SK-N-SH treated with all-trans-retinoic acid at 6 μM for 48 hours (cell line): ENCODE measurements at regions not wholly inside any gene's neighbourhood (a gene's known extent, or its start where the extent isn't known, plus 50 kb on each side); places are given as distances from the start of the nearest gene placed in this dataset.
"Not testable (repeated sequence)": the region's sequence is repeated elsewhere in the genome, so short reads cannot be mapped to it uniquely, and the experiment has no call there.

Experiments
- ATAC-seq: fragments of 200-7000 bp; cut with Tn5 transposase; 3 replicates; pipeline ENCODE4 v1.9.1; 2020; ENCODE audit warnings: mild to moderate bottlenecking, moderate library complexity
- ARNTL ChIP-seq: fragments of 450-650 bp; formaldehyde crosslinking; IDR thresholded peaks from 2 replicates; pipeline ENCODE4 v1.5.0; 2020; ENCODE audit warnings: low read depth, mild to moderate bottlenecking, moderate library complexity, borderline replicate concordance
- BACH2 ChIP-seq: fragments of 250-450 bp; sonication (Bioruptor Pico); IDR thresholded peaks from 2 replicates; pipeline ENCODE4 v1.9.0; 2021; ENCODE audit warnings: mild to moderate bottlenecking, borderline replicate concordance
- CSDC2 ChIP-seq: fragments of 250-450 bp; sonication (Bioruptor Pico); IDR thresholded peaks from 2 replicates; pipeline ENCODE4 v1.5.0; 2020; ENCODE audit warnings: mild to moderate bottlenecking, moderate library complexity
- CSRNP3 ChIP-seq: fragments of 250-450 bp; sonication (Bioruptor Pico); IDR thresholded peaks from 2 replicates; pipeline ENCODE4 v1.5.1; 2021; ENCODE audit warnings: mild to moderate bottlenecking, moderate library complexity
- GLIS3 ChIP-seq: fragments of 250-450 bp; sonication (Bioruptor Pico); IDR thresholded peaks from 2 replicates; pipeline ENCODE4 v1.5.0; 2020; ENCODE audit warnings: mild to moderate bottlenecking, moderate library complexity
- ISL1 ChIP-seq: fragments of 250-450 bp; sonication (Bioruptor Pico); IDR thresholded peaks from 2 replicates; pipeline ENCODE4 v2.1.2; 2022; ENCODE audit warnings: mild to moderate bottlenecking, moderate library complexity
- OSR1 ChIP-seq: fragments of 250-450 bp; sonication (Bioruptor Pico); IDR thresholded peaks from 2 replicates; pipeline ENCODE4 v1.8.0; 2022; ENCODE audit warnings: moderate library complexity, mild to moderate bottlenecking, inconsistent platforms
- POU6F1 ChIP-seq: fragments of 250-450 bp; sonication (Bioruptor Pico); IDR thresholded peaks from 2 replicates; pipeline ENCODE4 v1.8.0; 2021; ENCODE audit warnings: low read depth, mild to moderate bottlenecking, moderate library complexity, borderline replicate concordance
- PPARA ChIP-seq: fragments of 250-450 bp; sonication (Bioruptor Pico); IDR thresholded peaks from 2 replicates; pipeline ENCODE4 v1.5.0; 2020; ENCODE audit warnings: mild to moderate bottlenecking, borderline replicate concordance
- RARB ChIP-seq: fragments of 250-450 bp; sonication (Bioruptor Pico); IDR thresholded peaks from 2 replicates; pipeline ENCODE4 v1.8.0; 2021; ENCODE audit warnings: mild to moderate bottlenecking, moderate library complexity
- TCF4 ChIP-seq: fragments of 250-450 bp; sonication (Bioruptor Pico); IDR thresholded peaks from 2 replicates; pipeline ENCODE4 v1.8.0; 2021; ENCODE audit warnings: mild to moderate bottlenecking, moderate library complexity, borderline replicate concordance
- TOX ChIP-seq: fragments of 250-450 bp; sonication (Bioruptor Pico); IDR thresholded peaks from 2 replicates; pipeline ENCODE4 v1.8.0; 2021; ENCODE audit warnings: mild to moderate bottlenecking, moderate library complexity, borderline replicate concordance
- TSHZ2 ChIP-seq: fragments of 250-450 bp; sonication (Bioruptor Pico); IDR thresholded peaks from 2 replicates; pipeline ENCODE4 v1.5.0; 2020; ENCODE audit warnings: mild to moderate bottlenecking, moderate library complexity
- ZFP30 ChIP-seq: fragments of 450-650 bp; formaldehyde crosslinking; IDR thresholded peaks from 2 replicates; pipeline ENCODE4 v1.5.0; 2022; ENCODE audit warnings: mild to moderate bottlenecking, moderate library complexity
- ZNF565 ChIP-seq: fragments of 450-650 bp; formaldehyde crosslinking; conservative IDR thresholded peaks from 2 replicates; pipeline ENCODE4 v1.5.0; 2020; ENCODE audit warnings: low read depth, mild to moderate bottlenecking, moderate library complexity
- ZNF70 ChIP-seq: fragments of 450-650 bp; formaldehyde crosslinking; IDR thresholded peaks from 2 replicates; pipeline ENCODE4 v1.5.0; 2020; ENCODE audit warnings: mild to moderate bottlenecking, moderate library complexity
- ZNF8 ChIP-seq: fragments of 450-650 bp; formaldehyde crosslinking; IDR thresholded peaks from 2 replicates; pipeline ENCODE4 v1.5.0; 2020; ENCODE audit warnings: mild to moderate bottlenecking, moderate library complexity

GRCh38 chr14:37824939-37825712 is 229.7 kb downstream of the TTC6 start:
- TF ChIP-seq GLIS3 (CRISPR knock-in tag): no peak
- TF ChIP-seq CSDC2 (CRISPR knock-in tag): no peak
- no peak for TF ChIP-seq OSR1
- TF ChIP-seq ISL1 (CRISPR knock-in tag): no peak
- no peak for TF ChIP-seq ARNTL (CRISPR knock-in tag)
- TF ChIP-seq CSRNP3 (CRISPR knock-in tag): no peak
- no peak for TF ChIP-seq POU6F1 (CRISPR knock-in tag)
- TF ChIP-seq PPARA: no peak
- no peak for TF ChIP-seq BACH2 (CRISPR knock-in tag)
- no peak for TF ChIP-seq TCF4 (CRISPR knock-in tag)
- TF ChIP-seq ZNF70: no peak
- no peak for ATAC-seq

GRCh38 chr14:37826869-37827268 is 231.4 kb downstream of the TTC6 start:
- no peak for ATAC-seq
- TF ChIP-seq CSDC2 (CRISPR knock-in tag) (no peak), CSRNP3 (CRISPR knock-in tag) (no peak), ZFP30 (CRISPR knock-in tag) (no peak), ZNF565 (CRISPR knock-in tag) (no peak), RARB (no peak), TOX (no peak), TSHZ2 (CRISPR knock-in tag) (no peak)
- TF ChIP-seq, all 23 proteins: peak for 0

GRCh38 chr14:37830271-37830670 is 234.8 kb downstream of the TTC6 start:
- ATAC-seq: no peak
- TF ChIP-seq TSHZ2 (CRISPR knock-in tag): no peak
- TF ChIP-seq RARB: no peak

- no peak for ATAC-seq
- TF ChIP-seq CSRNP3 (CRISPR knock-in tag) (no peak), ZNF8 (CRISPR knock-in tag) (no peak)
Measured at GRCh38 chr14:37834275-37834674, 238.8 kb downstream of the TTC6 start.

GRCh38 chr14:37838778-37839177 is 243.3 kb downstream of the TTC6 start:
- not testable (repeated sequence) for ATAC-seq

GRCh38 chr14:37841039-37841438 is 245.6 kb downstream of the TTC6 start:
- ATAC-seq: not testable (repeated sequence)
